ENCODE measurements at regions not wholly inside any gene's neighbourhood (a gene's known extent, or its start where the extent isn't known, plus 50 kb on each side); places are given as distances from the start of the nearest gene placed in this dataset.
"Not testable (repeated sequence)": the region's sequence is repeated elsewhere in the genome, so short reads cannot be mapped to it uniquely, and the experiment has no call there.

- DNase-seq, result no peak
Measured at GRCh38 chr5:39579750-39580149, 155.0 kb upstream of the DAB2 start.

GRCh38 chr5:39578887-39579497, 154.2 kb upstream of the DAB2 start:
- no peak for DNase-seq

- no peak for DNase-seq
Measured at GRCh38 chr5:39577529-39577928, 152.7 kb upstream of the DAB2 start.

GRCh38 chr5:39570403-39571027, 145.7 kb upstream of the DAB2 start:
- peak; percentile 36 for DNase-seq

- no peak for DNase-seq
Measured at GRCh38 chr5:39569857-39570256, 145.1 kb upstream of the DAB2 start.

GRCh38 chr5:39566891-39567290, 142.1 kb upstream of the DAB2 start:
- DNase-seq, result no peak

- no peak for DNase-seq
Measured at GRCh38 chr5:39566029-39566428, 141.2 kb upstream of the DAB2 start.

- DNase-seq, result no peak
Measured at GRCh38 chr5:39561421-39561820, 136.6 kb upstream of the DAB2 start.

GRCh38 chr5:39560726-39561125, 135.9 kb upstream of the DAB2 start:
- DNase-seq, result no peak

- no peak for DNase-seq
Measured at GRCh38 chr5:39559923-39560322, 135.1 kb upstream of the DAB2 start.

GRCh38 chr5:39558541-39558940, 133.8 kb upstream of the DAB2 start:
- no peak for DNase-seq

GRCh38 chr5:39555788-39556187, 131.0 kb upstream of the DAB2 start:
- no peak for DNase-seq

GRCh38 chr5:39547553-39548154, 122.9 kb upstream of the DAB2 start:
- DNase-seq, result peak; percentile 47

- DNase-seq, result no peak
Measured at GRCh38 chr5:39544941-39545340, 120.2 kb upstream of the DAB2 start.

GRCh38 chr5:39543335-39543734, 118.6 kb upstream of the DAB2 start:
- DNase-seq, result no peak

GRCh38 chr5:39542511-39543285, 117.9 kb upstream of the DAB2 start:
- DNase-seq, result no peak

- DNase-seq, result no peak
Measured at GRCh38 chr5:39541920-39542319, 117.1 kb upstream of the DAB2 start.

GRCh38 chr5:39539470-39539869, 114.7 kb upstream of the DAB2 start:
- DNase-seq, result no peak

GRCh38 chr5:39534690-39535089, 109.9 kb upstream of the DAB2 start:
- no peak for DNase-seq

- DNase-seq, result no peak
Measured at GRCh38 chr5:39533749-39534148, 109.0 kb upstream of the DAB2 start.

GRCh38 chr5:39532511-39532910, 107.7 kb upstream of the DAB2 start:
- no peak for DNase-seq

- no peak for DNase-seq
Measured at GRCh38 chr5:39531306-39531705, 106.5 kb upstream of the DAB2 start.

GRCh38 chr5:39526914-39527477, 102.2 kb upstream of the DAB2 start:
- DNase-seq, result no peak

- DNase-seq, result not testable (repeated sequence)
Measured at GRCh38 chr5:39525781-39526180, 101.0 kb upstream of the DAB2 start.
